ENCODE measurements at regions not wholly inside any gene's neighbourhood (a gene's known extent, or its start where the extent isn't known, plus 50 kb on each side); places are given as distances from the start of the nearest gene placed in this dataset.
"Not testable (repeated sequence)": the region's sequence is repeated elsewhere in the genome, so short reads cannot be mapped to it uniquely, and the experiment has no call there.

GRCh38 chr22:47352920-47353700 lies 590.7 kb downstream of the TBC1D22A start:
- no peak for TF ChIP-seq CTCF (IDR thresholded peaks at IDR 0.05; ENCODE audit: low read depth, low read length)
- DNase-seq (ENCODE audit: extremely low read depth, low read depth), result no peak

GRCh38 chr22:47351836-47352579 lies 589.6 kb downstream of the TBC1D22A start:
- no peak for TF ChIP-seq CTCF (IDR thresholded peaks at IDR 0.05; ENCODE audit: low read depth, low read length)
- no peak for DNase-seq (ENCODE audit: extremely low read depth, low read depth)

- DNase-seq (ENCODE audit: extremely low read depth, low read depth), result not testable (repeated sequence)
Measured at GRCh38 chr22:47346287-47346686, 583.8 kb downstream of the TBC1D22A start.

DNA sequence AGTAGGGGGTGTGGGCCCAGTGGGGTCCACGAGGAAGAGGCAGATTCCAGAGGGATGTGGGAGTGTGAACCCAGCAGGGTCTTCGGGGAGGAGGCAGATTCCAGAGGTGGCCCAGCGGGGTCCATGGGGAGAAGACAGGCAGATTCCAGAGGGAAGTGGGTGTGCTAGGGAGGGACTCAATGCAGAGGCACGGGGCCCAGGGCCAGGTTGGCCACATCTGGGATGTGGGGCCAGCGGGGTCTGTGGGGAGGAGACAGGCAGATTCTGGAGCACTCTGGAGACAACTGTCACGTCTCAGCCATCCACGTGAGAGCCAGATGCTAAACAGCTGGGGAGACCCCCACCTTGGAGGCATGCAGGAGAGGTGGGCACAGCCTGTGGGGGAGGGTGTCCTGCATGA lies 582.6 kb downstream of the TBC1D22A start:
- TF ChIP-seq CTCF (IDR thresholded peaks at IDR 0.05; ENCODE audit: low read depth, low read length), result no peak
- DNase-seq (ENCODE audit: extremely low read depth, low read depth), result no peak

DNA sequence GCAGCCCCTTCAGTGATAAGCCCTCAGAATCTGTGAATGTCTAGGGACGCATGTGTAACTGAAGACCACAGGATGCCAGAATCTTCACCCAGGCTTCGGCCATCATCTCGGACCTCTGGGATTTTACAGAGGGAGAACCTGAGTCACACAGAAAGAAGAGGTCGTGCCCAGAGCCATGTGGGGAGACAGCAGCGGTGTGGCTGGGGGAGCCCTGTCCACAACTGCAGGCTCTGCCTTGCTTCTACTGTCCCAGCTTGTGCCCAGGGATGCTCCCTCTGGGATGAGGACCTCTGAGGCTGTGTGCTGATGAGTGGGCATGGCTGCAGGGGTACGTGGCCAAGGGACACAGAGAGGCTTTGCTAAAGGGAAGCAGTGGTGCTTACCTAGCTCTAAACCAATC lies 582.0 kb downstream of the TBC1D22A start:
- no peak for TF ChIP-seq CTCF (IDR thresholded peaks at IDR 0.05; ENCODE audit: low read depth, low read length)
- no peak for DNase-seq (ENCODE audit: extremely low read depth, low read depth)

GRCh38 chr22:47343611-47344010 lies 581.2 kb downstream of the TBC1D22A start:
- no peak for DNase-seq (ENCODE audit: extremely low read depth, low read depth)
- no peak for TF ChIP-seq CTCF (IDR thresholded peaks at IDR 0.05; ENCODE audit: low read depth, low read length)

DNA sequence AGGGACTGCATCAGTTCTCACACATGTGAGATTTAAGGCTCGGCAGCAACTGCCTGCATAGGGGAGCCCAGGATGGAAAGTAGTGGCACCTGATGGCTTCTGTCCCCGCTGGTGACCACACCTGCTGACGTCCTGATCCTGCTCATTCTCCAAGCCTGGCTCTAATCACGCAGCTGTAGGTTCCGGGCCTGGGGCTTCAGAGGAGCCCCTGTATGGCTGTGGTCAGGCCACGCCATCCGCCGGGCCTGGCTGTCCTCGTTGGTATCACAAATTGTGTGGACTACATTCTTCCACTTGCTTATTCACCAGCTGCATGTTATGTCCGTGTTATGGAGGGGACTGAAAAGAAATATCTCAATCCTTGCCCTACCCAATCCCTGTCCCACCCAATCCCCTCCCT lies 580.0 kb downstream of the TBC1D22A start:
- no peak for DNase-seq (ENCODE audit: extremely low read depth, low read depth)

More for the DNA sequence above, 580.0 kb downstream of the TBC1D22A start:
- no peak for TF ChIP-seq CTCF (IDR thresholded peaks at IDR 0.05; ENCODE audit: low read depth, low read length)
